Liver (tissue), 8 donors: ENCODE measurements at regions not wholly inside any gene's neighbourhood (a gene's known extent, or its start where the extent isn't known, plus 50 kb on each side); places are given as distances from the start of the nearest gene placed in this dataset.

Source experiments
- DNase-seq: peaks from one replicate; pipeline ENCODE4 v3.0.0-alpha.2; 2017; ENCODE audit warnings: low spot score
- H3K27ac ChIP-seq, 2 donors: one replicate each; pipeline ENCODE4 v1.7.0; 2013; ENCODE audit warnings: inconsistent platforms in 2 of 2, low read length in 2 of 2, control low read depth in 1 of 2, low read depth in 1 of 2, mild to moderate bottlenecking in 1 of 2
- H3K27me3 ChIP-seq, 4 donors: one replicate each; pipeline versions ENCODE4 v1.6.1 to v1.7.0; 2013; ENCODE audit warnings: low read length in 3 of 4, inconsistent platforms in 1 of 4, mild to moderate bottlenecking in 1 of 4, moderate library complexity in 1 of 4; ENCODE audit not compliant: control insufficient read depth in 4 of 4, insufficient read depth in 4 of 4
- H3K36me3 ChIP-seq, 4 donors: one replicate each; pipeline versions ENCODE4 v1.6.1 to v1.7.0; 2013; ENCODE audit warnings: low read length in 3 of 4, mild to moderate bottlenecking in 3 of 4, low read depth in 1 of 4, moderate library complexity in 1 of 4; ENCODE audit not compliant: control insufficient read depth in 4 of 4, insufficient read depth in 3 of 4
- H3K4me1 ChIP-seq, 4 donors: one replicate each; pipeline versions ENCODE4 v1.6.1 to v1.7.0; 2013; ENCODE audit warnings: low read length in 3 of 4, mild to moderate bottlenecking in 3 of 4, moderate library complexity in 1 of 4; ENCODE audit not compliant: control insufficient read depth in 4 of 4, insufficient read depth in 4 of 4
- H3K4me3 ChIP-seq, 3 donors: one replicate each; pipeline versions ENCODE4 v1.6.1 to v1.7.0; 2013; ENCODE audit warnings: low read length in 3 of 3, control low read depth in 1 of 3, low read depth in 1 of 3, mild to moderate bottlenecking in 1 of 3
- H3K9ac ChIP-seq, 2 donors: one replicate each; pipeline ENCODE4 v1.7.0; 2013; ENCODE audit warnings: low read length in 2 of 2, mild to moderate bottlenecking in 2 of 2, moderate library complexity in 2 of 2, control low read depth in 1 of 2, low read depth in 1 of 2
- H3K9me3 ChIP-seq, 4 donors: one replicate each; pipeline versions ENCODE4 v1.6.1 to v1.7.0; 2013; ENCODE audit warnings: low read length in 3 of 4; ENCODE audit not compliant: control insufficient read depth in 4 of 4
- EGR1 ChIP-seq, 2 donors: IDR thresholded peaks; 2 replicates each; pipeline ENCODE4 v1.6.1; 2016 to 2018; ENCODE audit warnings: antibody characterized with exemption in 2 of 2, low read depth in 2 of 2
- FOXA1 ChIP-seq: IDR thresholded peaks from 2 replicates; pipeline ENCODE4 v1.6.1; 2016; ENCODE audit warnings: antibody characterized with exemption
- FOXA2 ChIP-seq: IDR thresholded peaks from 2 replicates; pipeline ENCODE4 v1.6.1; 2016; ENCODE audit warnings: antibody characterized with exemption
- GABPA ChIP-seq, 2 donors: IDR thresholded peaks in 1 of 2; conservative IDR thresholded peaks in 1 of 2; 2 replicates each; pipeline ENCODE4 v1.6.1; 2016; ENCODE audit warnings: antibody characterized with exemption in 2 of 2, mild to moderate bottlenecking in 1 of 2, moderate library complexity in 1 of 2
- HNF4A ChIP-seq, 2 donors: conservative IDR thresholded peaks; 2 replicates each; pipeline ENCODE4 v1.6.1; 2016; ENCODE audit warnings: antibody characterized with exemption in 2 of 2, mild to moderate bottlenecking in 2 of 2
- HNF4G ChIP-seq: IDR thresholded peaks from 2 replicates; pipeline ENCODE4 v1.6.1; 2016; ENCODE audit warnings: antibody characterized with exemption
- JUND ChIP-seq, 2 donors: IDR thresholded peaks; 2 replicates each; pipeline ENCODE4 v1.6.1; 2016; ENCODE audit warnings: antibody characterized with exemption in 2 of 2
- NR2F2 ChIP-seq: IDR thresholded peaks from 2 replicates; pipeline ENCODE4 v1.6.1; 2016; ENCODE audit warnings: antibody characterized with exemption
- RAD21 ChIP-seq, 2 donors: IDR thresholded peaks; 2 replicates each; pipeline ENCODE4 v1.6.1; 2016; ENCODE audit warnings: antibody characterized with exemption in 2 of 2, mild to moderate bottlenecking in 2 of 2
- RXRA ChIP-seq, 2 donors: IDR thresholded peaks; 2 replicates each; pipeline ENCODE4 v1.6.1; 2017 to 2018; ENCODE audit warnings: antibody characterized with exemption in 2 of 2, mild to moderate bottlenecking in 1 of 2
- SP1 ChIP-seq: IDR thresholded peaks from 2 replicates; pipeline ENCODE4 v1.6.1; 2018; ENCODE audit warnings: antibody characterized with exemption, mild to moderate bottlenecking
- TAF1 ChIP-seq: conservative IDR thresholded peaks from 2 replicates; pipeline ENCODE4 v1.6.1; 2016; ENCODE audit warnings: antibody characterized with exemption, mild to moderate bottlenecking
- YY1 ChIP-seq: IDR thresholded peaks from 2 replicates; pipeline ENCODE4 v1.6.1; 2016; ENCODE audit warnings: antibody characterized with exemption, mild to moderate bottlenecking
- WGBS: extraction: QIAGEN DNeasy Blood & Tissue Kit; methylation state at CpG from one replicate; pipeline ENCODE4 v1.1.7; 2013; 5-methylcytosine and 5-hydroxymethylcytosine counted together
- TF ChIP-seq, protein P1 (sequence below): IDR thresholded peaks from 2 replicates; pipeline ENCODE4 v1.6.1; 2016; ENCODE audit warnings: antibody characterized with exemption, mild to moderate bottlenecking
- TF ChIP-seq, protein P2 (sequence below): IDR thresholded peaks from 2 replicates; pipeline ENCODE4 v1.6.1; 2016; ENCODE audit warnings: antibody characterized with exemption
- TF ChIP-seq, protein P3 (sequence below): fragments of 150-350 bp; IDR thresholded peaks from 2 replicates; pipeline ENCODE4 v1.5.1; 2017; ENCODE audit warnings: improper control_type of control experiment, low read depth, low read length; ENCODE audit not compliant: missing input control
- TF ChIP-seq, protein P4 (sequence below): IDR thresholded peaks from 2 replicates; pipeline ENCODE4 v1.6.1; 2016; ENCODE audit warnings: antibody characterized with exemption
- TF ChIP-seq, protein P5 (sequence below): IDR thresholded peaks from 2 replicates; pipeline ENCODE4 v1.6.1; 2016; ENCODE audit warnings: antibody characterized with exemption
- donor health status: healthy.
- donor health status: healthy.
- donor health status: healthy.
- donor health status: healthy.
- donor health status: healthy.

DNA sequence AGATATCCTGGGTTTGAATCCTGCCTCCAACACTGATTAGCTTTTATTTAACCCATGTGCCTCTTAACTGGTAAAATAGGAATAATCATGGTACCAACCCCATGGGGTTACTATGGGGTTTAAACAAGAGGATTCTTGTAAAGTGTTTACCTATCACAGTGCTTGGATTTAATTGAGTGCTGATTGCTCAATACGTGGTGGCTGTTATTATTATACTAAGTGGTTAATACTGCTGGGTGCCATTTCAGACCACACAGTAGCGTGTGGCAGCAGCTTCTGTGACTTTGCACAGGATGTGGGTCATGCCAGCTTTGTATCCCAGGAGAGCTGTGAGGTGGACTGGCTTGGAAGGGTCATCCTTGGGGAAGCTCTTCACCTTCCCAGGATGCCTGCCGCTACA is 177.2 kb downstream of the SEC23IP start:
- Histone ChIP-seq H3K9ac (no peak overlapping the region), H3K9me3 (peaks cover 0 to 11% (median 4%) of the 10 kb centered on the region in 4 donors), H3K36me3 (no peaks in the 10 kb centered on the region), H3K27me3 (peaks cover 0 to 12% (median 2%) of the 10 kb centered on the region in 4 donors), H3K4me1 (no peaks in the 10 kb centered on the region), H3K27ac (no peak overlapping the region), H3K4me3 (no peak overlapping the region)
- DNase-seq = no peak
- WGBS = 44% methylated on average over 3 of the region's 3 CpGs
- TF ChIP-seq TAF1 = no peak
- TF ChIP-seq JUND (IDR thresholded peaks at IDR 0.05) = no peak

DNA sequence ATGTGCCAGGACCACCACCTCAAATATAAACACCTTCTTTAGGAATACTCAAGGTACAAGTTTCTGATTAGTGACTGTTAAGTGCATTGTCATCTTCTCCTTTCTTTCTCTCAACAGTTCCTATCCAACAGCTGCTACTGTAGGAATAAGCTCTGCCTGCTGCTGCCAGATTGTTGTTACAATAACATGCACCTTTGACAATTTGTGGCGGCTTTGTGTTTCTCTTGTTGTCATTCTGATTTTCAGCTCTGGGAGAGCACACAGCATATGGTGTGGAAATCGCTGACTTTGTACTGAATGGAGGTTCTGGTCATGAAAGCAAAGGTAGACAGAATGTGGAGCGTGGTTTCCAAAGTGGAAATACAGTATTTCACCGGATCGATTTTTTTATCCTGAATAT is 182.8 kb downstream of the SEC23IP start:
- Histone ChIP-seq H3K36me3 (no peaks in the 10 kb centered on the region), H3K9me3 (peaks cover 0 to 11% (median 3%) of the 10 kb centered on the region in 4 donors), H3K4me3 (no peak overlapping the region), H3K27ac (no peak overlapping the region), H3K9ac (no peak overlapping the region), H3K27me3 (peaks cover 0 to 18% (median 2%) of the 10 kb centered on the region in 4 donors), H3K4me1 (no peaks in the 10 kb centered on the region)
- WGBS = 79% methylated on average over 5 of the region's 5 CpGs
- TF ChIP-seq HNF4A (conservative IDR thresholded peaks at IDR 0.05) (no peak), NR2F2 (no peak), FOXA1 (no peak), JUND (IDR thresholded peaks at IDR 0.05) (no peak), TAF1 (no peak), YY1 (no peak), RXRA (IDR thresholded peaks at IDR 0.05) (no peak), EGR1 (IDR thresholded peaks at IDR 0.05; ENCODE audit: low read depth in 2 of 2) (no peak), FOXA2 (no peak), RAD21 (IDR thresholded peaks at IDR 0.05) (no peak), HNF4G (no peak), SP1 (no peak), GABPA (IDR thresholded peaks at IDR 0.05 in 1 of 2, conservative IDR thresholded peaks at IDR 0.05 in 1 of 2) (no peak)
- TF ChIP-seq, protein P1, sequence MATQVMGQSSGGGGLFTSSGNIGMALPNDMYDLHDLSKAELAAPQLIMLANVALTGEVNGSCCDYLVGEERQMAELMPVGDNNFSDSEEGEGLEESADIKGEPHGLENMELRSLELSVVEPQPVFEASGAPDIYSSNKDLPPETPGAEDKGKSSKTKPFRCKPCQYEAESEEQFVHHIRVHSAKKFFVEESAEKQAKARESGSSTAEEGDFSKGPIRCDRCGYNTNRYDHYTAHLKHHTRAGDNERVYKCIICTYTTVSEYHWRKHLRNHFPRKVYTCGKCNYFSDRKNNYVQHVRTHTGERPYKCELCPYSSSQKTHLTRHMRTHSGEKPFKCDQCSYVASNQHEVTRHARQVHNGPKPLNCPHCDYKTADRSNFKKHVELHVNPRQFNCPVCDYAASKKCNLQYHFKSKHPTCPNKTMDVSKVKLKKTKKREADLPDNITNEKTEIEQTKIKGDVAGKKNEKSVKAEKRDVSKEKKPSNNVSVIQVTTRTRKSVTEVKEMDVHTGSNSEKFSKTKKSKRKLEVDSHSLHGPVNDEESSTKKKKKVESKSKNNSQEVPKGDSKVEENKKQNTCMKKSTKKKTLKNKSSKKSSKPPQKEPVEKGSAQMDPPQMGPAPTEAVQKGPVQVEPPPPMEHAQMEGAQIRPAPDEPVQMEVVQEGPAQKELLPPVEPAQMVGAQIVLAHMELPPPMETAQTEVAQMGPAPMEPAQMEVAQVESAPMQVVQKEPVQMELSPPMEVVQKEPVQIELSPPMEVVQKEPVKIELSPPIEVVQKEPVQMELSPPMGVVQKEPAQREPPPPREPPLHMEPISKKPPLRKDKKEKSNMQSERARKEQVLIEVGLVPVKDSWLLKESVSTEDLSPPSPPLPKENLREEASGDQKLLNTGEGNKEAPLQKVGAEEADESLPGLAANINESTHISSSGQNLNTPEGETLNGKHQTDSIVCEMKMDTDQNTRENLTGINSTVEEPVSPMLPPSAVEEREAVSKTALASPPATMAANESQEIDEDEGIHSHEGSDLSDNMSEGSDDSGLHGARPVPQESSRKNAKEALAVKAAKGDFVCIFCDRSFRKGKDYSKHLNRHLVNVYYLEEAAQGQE = no peak
- TF ChIP-seq, protein P2, sequence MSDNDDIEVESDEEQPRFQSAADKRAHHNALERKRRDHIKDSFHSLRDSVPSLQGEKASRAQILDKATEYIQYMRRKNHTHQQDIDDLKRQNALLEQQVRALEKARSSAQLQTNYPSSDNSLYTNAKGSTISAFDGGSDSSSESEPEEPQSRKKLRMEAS = no peak
- TF ChIP-seq, protein P3, sequence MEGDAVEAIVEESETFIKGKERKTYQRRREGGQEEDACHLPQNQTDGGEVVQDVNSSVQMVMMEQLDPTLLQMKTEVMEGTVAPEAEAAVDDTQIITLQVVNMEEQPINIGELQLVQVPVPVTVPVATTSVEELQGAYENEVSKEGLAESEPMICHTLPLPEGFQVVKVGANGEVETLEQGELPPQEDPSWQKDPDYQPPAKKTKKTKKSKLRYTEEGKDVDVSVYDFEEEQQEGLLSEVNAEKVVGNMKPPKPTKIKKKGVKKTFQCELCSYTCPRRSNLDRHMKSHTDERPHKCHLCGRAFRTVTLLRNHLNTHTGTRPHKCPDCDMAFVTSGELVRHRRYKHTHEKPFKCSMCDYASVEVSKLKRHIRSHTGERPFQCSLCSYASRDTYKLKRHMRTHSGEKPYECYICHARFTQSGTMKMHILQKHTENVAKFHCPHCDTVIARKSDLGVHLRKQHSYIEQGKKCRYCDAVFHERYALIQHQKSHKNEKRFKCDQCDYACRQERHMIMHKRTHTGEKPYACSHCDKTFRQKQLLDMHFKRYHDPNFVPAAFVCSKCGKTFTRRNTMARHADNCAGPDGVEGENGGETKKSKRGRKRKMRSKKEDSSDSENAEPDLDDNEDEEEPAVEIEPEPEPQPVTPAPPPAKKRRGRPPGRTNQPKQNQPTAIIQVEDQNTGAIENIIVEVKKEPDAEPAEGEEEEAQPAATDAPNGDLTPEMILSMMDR = no peak
- TF ChIP-seq, protein P4, sequence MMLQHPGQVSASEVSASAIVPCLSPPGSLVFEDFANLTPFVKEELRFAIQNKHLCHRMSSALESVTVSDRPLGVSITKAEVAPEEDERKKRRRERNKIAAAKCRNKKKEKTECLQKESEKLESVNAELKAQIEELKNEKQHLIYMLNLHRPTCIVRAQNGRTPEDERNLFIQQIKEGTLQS = no peak
- TF ChIP-seq, protein P5, sequence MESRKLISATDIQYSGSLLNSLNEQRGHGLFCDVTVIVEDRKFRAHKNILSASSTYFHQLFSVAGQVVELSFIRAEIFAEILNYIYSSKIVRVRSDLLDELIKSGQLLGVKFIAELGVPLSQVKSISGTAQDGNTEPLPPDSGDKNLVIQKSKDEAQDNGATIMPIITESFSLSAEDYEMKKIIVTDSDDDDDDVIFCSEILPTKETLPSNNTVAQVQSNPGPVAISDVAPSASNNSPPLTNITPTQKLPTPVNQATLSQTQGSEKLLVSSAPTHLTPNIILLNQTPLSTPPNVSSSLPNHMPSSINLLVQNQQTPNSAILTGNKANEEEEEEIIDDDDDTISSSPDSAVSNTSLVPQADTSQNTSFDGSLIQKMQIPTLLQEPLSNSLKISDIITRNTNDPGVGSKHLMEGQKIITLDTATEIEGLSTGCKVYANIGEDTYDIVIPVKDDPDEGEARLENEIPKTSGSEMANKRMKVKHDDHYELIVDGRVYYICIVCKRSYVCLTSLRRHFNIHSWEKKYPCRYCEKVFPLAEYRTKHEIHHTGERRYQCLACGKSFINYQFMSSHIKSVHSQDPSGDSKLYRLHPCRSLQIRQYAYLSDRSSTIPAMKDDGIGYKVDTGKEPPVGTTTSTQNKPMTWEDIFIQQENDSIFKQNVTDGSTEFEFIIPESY = no peak
- no peak for DNase-seq
